Cerebellar nuclear complex (tissue), 1 donor: ENCODE measurements at regions not wholly inside any gene's neighbourhood (a gene's known extent, or its start where the extent isn't known, plus 50 kb on each side); places are given as distances from the start of the nearest gene placed in this dataset.
"Not testable (repeated sequence)": the region's sequence is repeated elsewhere in the genome, so short reads cannot be mapped to it uniquely, and the experiment has no call there.

Source experiments
- DNase-seq, 2 experiments: peaks; one replicate each; lab custom pipeline; 2025; lab: John Stamatoyannopoulos, UW

GRCh38 chr2:16756831-16757644, 91.4 kb upstream of the CYRIA start:
- DNase-seq, result peak in 1 of 2 experiments; percentile 33

- DNase-seq, result no peak
These were observed 89.8 kb upstream of the CYRIA start for GRCh38 chr2:16755442-16755841.

GRCh38 chr2:16753025-16753424, 87.4 kb upstream of the CYRIA start:
- not testable (repeated sequence) for DNase-seq

- DNase-seq, result not testable (repeated sequence)
These were observed 85.2 kb upstream of the CYRIA start for GRCh38 chr2:16750925-16751214.

- no peak for DNase-seq
These were observed 84.7 kb upstream of the CYRIA start for GRCh38 chr2:16750175-16750924.

DNA sequence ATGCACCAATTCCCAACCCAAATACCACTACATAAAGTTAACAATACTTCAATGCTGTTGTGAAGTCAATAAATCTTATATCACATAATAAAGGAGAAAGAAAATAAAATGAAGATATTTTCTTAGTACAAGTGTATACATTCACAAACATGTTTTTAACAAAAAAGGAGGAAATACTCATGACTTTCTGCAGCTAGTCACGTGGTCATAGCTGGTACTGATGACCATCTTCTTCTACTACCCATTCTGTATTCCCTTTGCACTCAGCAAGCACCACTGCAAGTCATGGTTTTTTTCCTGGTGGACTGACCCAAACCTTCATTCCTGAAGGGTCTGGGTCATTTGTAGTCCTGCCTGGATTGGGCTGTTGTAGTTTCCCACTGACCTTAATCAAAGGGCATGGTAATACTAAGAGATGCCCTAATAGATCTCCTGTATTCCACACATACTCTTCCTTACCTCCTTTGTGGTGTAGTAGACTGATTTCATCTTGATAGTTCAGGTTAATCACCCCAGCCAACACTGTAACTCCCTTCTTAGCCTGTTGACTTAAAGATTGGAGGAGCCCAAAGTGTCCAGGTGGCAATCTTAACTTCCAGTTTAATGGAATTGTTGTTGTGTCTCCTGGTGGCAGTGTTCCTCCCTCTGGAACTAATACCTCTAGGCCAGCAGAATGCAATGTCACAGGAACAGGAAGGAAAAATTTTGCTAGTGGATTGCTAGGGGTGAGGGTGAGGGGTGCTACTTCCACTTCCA, 83.1 kb upstream of the CYRIA start:
- not testable (repeated sequence) for DNase-seq

DNA sequence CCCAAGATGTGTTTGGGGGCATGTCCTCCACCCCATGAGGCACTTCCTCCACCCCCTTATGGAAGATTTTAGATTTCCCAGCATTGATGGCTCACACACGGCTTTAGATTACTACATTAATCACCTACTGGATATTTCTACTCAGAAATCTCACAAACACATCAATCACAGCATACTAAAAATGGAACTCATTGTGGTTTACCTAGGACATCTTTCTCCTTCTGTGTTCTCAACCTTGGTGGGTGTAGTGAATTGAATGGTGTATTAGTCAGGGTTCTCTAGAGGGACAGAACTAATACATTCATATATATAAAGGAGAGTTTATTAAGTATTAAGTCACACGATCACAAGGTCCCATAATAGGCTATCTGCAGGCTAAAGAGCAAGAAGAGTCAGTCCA, 82.1 kb upstream of the CYRIA start:
- no peak for DNase-seq

DNA sequence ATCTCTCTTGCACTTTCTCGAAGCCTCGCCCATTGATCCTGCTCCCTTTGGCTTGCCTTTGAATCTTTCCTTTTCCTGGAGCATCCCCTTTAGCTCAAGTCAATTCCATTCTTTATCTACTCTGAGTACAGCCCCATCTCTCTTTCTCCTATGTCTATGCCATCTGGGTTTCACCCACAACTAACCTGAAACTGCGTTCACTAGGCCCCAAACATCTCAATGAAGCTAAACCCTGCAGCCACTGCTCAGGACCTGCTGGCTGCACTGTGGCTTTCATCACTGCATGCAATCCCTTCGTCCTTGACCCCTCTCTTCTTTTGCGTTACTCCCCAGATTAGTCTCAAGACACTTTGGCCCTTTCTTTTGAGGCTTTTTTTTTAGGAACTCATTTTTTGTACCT, 81.6 kb upstream of the CYRIA start:
- no peak for DNase-seq

DNA sequence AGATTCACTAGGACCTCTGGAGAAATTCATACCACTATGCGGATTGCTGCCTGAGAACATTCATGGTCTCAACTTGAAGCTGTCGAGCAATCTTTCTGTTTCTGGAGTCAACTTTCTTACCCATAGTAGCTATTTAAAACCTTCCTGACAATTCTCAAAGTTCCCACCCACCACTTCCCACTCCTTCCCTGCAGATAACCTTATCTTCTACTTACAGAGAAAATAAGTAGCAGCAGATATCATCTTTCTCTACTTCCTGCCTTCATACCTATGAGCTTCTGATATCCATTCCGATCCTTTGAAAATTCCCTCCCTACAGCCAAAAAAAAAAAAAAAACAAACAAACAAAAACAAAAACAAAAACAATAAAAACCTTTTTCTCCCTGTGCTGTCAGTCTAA, 81.2 kb upstream of the CYRIA start:
- no peak for DNase-seq

DNA sequence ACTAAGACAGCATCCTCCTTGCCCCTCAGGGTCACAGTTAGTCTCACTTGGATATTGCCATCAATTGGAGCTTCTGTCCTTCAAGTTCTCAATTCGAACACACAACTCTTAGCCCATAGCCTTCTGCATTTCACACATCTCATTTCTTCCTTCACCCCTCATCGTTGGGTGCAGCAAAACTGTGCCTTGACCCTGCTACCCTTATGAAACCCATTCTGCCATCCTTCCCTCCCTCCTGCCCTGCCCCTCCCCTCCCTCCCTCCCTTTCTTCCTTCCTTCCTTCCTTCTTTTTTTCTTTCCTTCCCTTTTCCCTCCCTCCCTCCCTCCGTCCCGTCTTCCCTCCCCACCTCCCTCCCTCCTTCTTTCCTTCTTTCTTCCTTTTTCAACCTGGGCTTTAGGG, 80.7 kb upstream of the CYRIA start:
- no peak for DNase-seq

DNA sequence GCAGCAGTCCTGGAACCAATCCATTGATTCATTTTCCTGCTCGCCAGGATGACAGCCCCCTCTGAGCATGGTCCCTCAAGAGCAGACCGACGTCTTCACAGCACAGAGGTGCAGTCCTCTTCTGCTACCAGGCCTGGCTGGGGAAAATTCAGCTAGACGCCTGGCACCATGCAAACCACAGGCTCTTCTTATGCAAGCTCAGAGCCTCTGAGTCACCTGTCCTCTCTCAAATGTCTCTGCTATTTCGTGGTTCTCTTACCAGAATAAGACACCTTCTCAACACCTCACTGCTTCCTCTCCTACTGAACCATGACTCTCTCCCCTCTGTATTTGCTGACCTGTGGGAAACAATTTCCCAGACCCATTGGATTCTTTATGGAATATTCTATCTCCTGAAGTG, 79.8 kb upstream of the CYRIA start:
- DNase-seq, result no peak

GRCh38 chr2:16744521-16744920, 78.9 kb upstream of the CYRIA start:
- no peak for DNase-seq

GRCh38 chr2:16742026-16742425, 76.4 kb upstream of the CYRIA start:
- no peak for DNase-seq

GRCh38 chr2:16741498-16741897, 75.9 kb upstream of the CYRIA start:
- no peak for DNase-seq

GRCh38 chr2:16739778-16740581, 74.3 kb upstream of the CYRIA start:
- DNase-seq, result peak in 1 of 2 experiments; percentile 59

- DNase-seq, result no peak
These were observed 73.0 kb upstream of the CYRIA start for GRCh38 chr2:16738361-16739225.

GRCh38 chr2:16737812-16738211, 72.2 kb upstream of the CYRIA start:
- DNase-seq, result no peak

GRCh38 chr2:16736633-16737032, 71.0 kb upstream of the CYRIA start:
- no peak for DNase-seq

DNA sequence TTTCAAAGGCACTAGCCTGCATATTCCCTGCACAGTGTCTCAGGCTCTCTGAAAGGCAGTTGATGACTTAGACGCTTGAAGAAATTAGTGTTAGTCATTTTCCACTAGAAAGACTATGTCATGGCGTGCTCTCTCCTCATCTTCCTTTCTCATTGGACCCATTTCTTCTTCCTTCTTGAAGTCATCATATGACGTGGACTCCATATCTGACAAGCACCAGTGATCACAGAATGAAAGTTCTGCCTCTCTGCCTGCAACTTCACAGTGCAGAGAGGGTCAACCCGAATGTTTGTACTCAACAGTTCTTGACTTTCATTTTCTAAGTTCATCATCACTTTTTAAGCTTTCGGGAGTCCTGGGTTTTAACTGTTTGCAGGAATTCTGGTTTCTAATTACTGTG, 63.7 kb upstream of the CYRIA start:
- DNase-seq, result no peak

- no peak for DNase-seq
These were observed 62.9 kb upstream of the CYRIA start for GRCh38 chr2:16728351-16729136.
